ENCODE measurements at regions not wholly inside any gene's neighbourhood (a gene's known extent, or its start where the extent isn't known, plus 50 kb on each side); places are given as distances from the start of the nearest gene placed in this dataset.

- TF ChIP-seq, protein P1, sequence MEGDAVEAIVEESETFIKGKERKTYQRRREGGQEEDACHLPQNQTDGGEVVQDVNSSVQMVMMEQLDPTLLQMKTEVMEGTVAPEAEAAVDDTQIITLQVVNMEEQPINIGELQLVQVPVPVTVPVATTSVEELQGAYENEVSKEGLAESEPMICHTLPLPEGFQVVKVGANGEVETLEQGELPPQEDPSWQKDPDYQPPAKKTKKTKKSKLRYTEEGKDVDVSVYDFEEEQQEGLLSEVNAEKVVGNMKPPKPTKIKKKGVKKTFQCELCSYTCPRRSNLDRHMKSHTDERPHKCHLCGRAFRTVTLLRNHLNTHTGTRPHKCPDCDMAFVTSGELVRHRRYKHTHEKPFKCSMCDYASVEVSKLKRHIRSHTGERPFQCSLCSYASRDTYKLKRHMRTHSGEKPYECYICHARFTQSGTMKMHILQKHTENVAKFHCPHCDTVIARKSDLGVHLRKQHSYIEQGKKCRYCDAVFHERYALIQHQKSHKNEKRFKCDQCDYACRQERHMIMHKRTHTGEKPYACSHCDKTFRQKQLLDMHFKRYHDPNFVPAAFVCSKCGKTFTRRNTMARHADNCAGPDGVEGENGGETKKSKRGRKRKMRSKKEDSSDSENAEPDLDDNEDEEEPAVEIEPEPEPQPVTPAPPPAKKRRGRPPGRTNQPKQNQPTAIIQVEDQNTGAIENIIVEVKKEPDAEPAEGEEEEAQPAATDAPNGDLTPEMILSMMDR (IDR thresholded peaks at IDR 0.05) = no peak
- TF ChIP-seq POLR2A (IDR thresholded peaks at IDR 0.05) = no peak
These were observed 56.4 kb upstream of the FAM20A start for GRCh38 chr17:68657576-68657975.
